ENCODE measurements at regions not wholly inside any gene's neighbourhood (a gene's known extent, or its start where the extent isn't known, plus 50 kb on each side); places are given as distances from the start of the nearest gene placed in this dataset.

DNA sequence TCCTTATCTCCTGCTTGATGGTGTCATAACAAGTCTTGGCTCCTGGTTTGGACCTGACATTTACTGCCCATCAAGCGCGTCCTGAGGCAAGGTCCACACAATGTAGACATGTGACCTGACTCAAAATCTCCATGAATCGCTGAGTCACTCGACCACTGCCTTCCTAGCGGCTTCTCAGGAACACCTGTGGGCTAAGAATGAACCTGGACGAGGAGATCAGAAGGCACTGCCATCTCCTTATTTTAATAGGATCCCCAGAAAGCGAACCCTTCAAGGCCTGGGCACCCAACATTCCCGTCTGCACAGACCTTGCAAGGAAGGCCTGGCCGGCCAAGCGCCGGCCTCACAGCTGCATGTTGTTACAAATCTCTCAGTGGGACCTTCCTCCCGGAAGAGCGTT lies 60.6 kb upstream of the IRX1 start:
- Histone ChIP-seq H3K9me3 (no peaks in the 10 kb centered on the region), H3K4me3 (no peak overlapping the region), H3K27ac (no peak overlapping the region), H3K27me3 (replicated peaks; ENCODE audit: insufficient read depth) (no peaks in the 10 kb centered on the region), H3K36me3 (no peaks in the 10 kb centered on the region), H3K4me1 (ENCODE audit: control insufficient read depth in 1 of 2, low read depth in 2 of 2) (no peaks in the 10 kb centered on the region)
- no peak for TF ChIP-seq CTCF (IDR thresholded peaks at IDR 0.05)
- no peak for DNase-seq (ENCODE audit: low spot score)
- no peak for ATAC-seq (ENCODE audit: insufficient number of reproducible peaks, low FRiP score, low read depth)

- Histone ChIP-seq H3K27ac (no peak overlapping the region), H3K27me3 (replicated peaks; ENCODE audit: insufficient read depth) (no peaks in the 10 kb centered on the region), H3K4me1 (ENCODE audit: control insufficient read depth in 1 of 2, low read depth in 2 of 2) (no peaks in the 10 kb centered on the region), H3K4me3 (no peak overlapping the region), H3K36me3 (no peaks in the 10 kb centered on the region), H3K9me3 (no peaks in the 10 kb centered on the region)
- no peak for ATAC-seq (ENCODE audit: insufficient number of reproducible peaks, low FRiP score, low read depth)
- no peak for DNase-seq (ENCODE audit: low spot score)
- TF ChIP-seq CTCF (IDR thresholded peaks at IDR 0.05): no peak
Measured at GRCh38 chr5:3531320-3531986, 64.2 kb upstream of the IRX1 start.

DNA sequence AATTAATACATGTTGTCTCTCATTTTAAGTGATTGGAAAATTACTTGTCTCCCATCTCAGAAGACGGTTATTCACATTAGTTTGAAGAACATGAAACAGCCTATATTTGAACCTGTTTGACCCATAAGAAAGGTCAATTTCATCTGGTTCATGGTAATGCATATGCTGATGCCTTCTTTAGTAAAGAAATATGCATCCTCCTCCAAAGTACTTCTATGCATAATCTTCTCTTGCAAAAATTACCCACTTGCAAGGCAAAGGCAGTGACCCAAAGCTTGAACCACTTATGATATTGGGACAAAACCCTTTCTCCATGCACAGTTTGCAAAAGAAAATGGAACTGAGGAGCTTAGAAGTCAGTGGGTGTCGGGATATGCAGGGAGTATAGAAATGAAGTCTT lies 65.4 kb upstream of the IRX1 start:
- Histone ChIP-seq H3K36me3 (no peaks in the 10 kb centered on the region), H3K27me3 (replicated peaks; ENCODE audit: insufficient read depth) (no peaks in the 10 kb centered on the region), H3K9me3 (no peaks in the 10 kb centered on the region), H3K4me1 (ENCODE audit: control insufficient read depth in 1 of 2, low read depth in 2 of 2) (no peaks in the 10 kb centered on the region), H3K27ac (no peak overlapping the region), H3K4me3 (no peak overlapping the region)
- DNase-seq (ENCODE audit: low spot score): no peak
- ATAC-seq (ENCODE audit: insufficient number of reproducible peaks, low FRiP score, low read depth): no peak
- no peak for TF ChIP-seq CTCF (IDR thresholded peaks at IDR 0.05)

GRCh38 chr5:3526551-3527185 lies 69.0 kb upstream of the IRX1 start:
- no peaks in the 10 kb centered on the region for H3K9me3 ChIP-seq
- H3K27me3 ChIP-seq (replicated peaks; ENCODE audit: insufficient read depth): no peaks in the 10 kb centered on the region
- H3K36me3 ChIP-seq: no peaks in the 10 kb centered on the region
- no peak overlapping the region for H3K27ac ChIP-seq
- DNase-seq (ENCODE audit: low spot score) (no peak), ATAC-seq (ENCODE audit: insufficient number of reproducible peaks, low FRiP score, low read depth) (no peak)
- H3K4me3 ChIP-seq: no peak overlapping the region
- H3K4me1 ChIP-seq (ENCODE audit: control insufficient read depth in 1 of 2, low read depth in 2 of 2): no peaks in the 10 kb centered on the region
- no peak for TF ChIP-seq CTCF (IDR thresholded peaks at IDR 0.05)

GRCh38 chr5:3522491-3522890 lies 73.1 kb upstream of the IRX1 start:
- no peak overlapping the region for H3K27ac ChIP-seq
- H3K27me3 ChIP-seq (replicated peaks; ENCODE audit: insufficient read depth): no peaks in the 10 kb centered on the region
- no peak for TF ChIP-seq CTCF (IDR thresholded peaks at IDR 0.05)
- no peaks in the 10 kb centered on the region for H3K4me1 ChIP-seq (ENCODE audit: control insufficient read depth in 1 of 2, low read depth in 2 of 2)
- ATAC-seq (ENCODE audit: insufficient number of reproducible peaks, low FRiP score, low read depth): no peak
- no peaks in the 10 kb centered on the region for H3K9me3 ChIP-seq
- no peak for DNase-seq (ENCODE audit: low spot score)
- no peaks in the 10 kb centered on the region for H3K36me3 ChIP-seq
- H3K4me3 ChIP-seq: no peak overlapping the region
